HepG2 (cell line): ENCODE measurements at regions not wholly inside any gene's neighbourhood (a gene's known extent, or its start where the extent isn't known, plus 50 kb on each side); places are given as distances from the start of the nearest gene placed in this dataset.

ENCODE experiments used
- ATAC-seq: fragments of 200-7000 bp; cut with Tn5 transposase; 3 replicates; pipeline ENCODE4 v1.9.1; 2020; ENCODE audit warnings: mild to moderate bottlenecking, moderate library complexity
- BruUV-seq: library from RNA; stranded (reverse); fragments of 400-500 nt; replicated peaks from 2 replicates; lab custom pipeline; 2021; lab: Mats Ljungman, UMichigan
- CTCF ChIA-PET: fragments of 300-600 bp; formaldehyde crosslinking; extraction: SDS; loops from one replicate; lab custom pipeline; 2021; ENCODE audit warnings: low total read pairs, inconsistent platforms, low intra/inter-chr PET ratio; lab: Yijun Ruan, JAX
- POLR2A ChIA-PET: fragments of 350-600 bp; sonication (Branson Sonifier 250); formaldehyde crosslinking; loops from one replicate; lab custom pipeline; 2020; ENCODE audit warnings: antibody characterized with exemption, inconsistent platforms; lab: Yijun Ruan, JAX
- DNase-seq: peaks from one replicate; pipeline ENCODE4 v3.0.0-alpha.2; 2015; ENCODE audit warnings: low spot score
- FAIRE-seq: peaks from 3 replicates; lab custom pipeline; 2011; peaks lifted over from hg19 to GRCh38; lab: Jason Lieb, UNC
- H2AFZ ChIP-seq: one replicate; pipeline ENCODE4 v1.6.1; 2011; ENCODE audit warnings: low read length, inconsistent platforms
- H3K27ac ChIP-seq: fragments of 300-600 bp; 3 replicates; pipeline ENCODE4 v1.8.0; 2011; ENCODE audit warnings: mixed run types, mild to moderate bottlenecking, mixed read lengths, low read length, inconsistent platforms; ENCODE audit not compliant: insufficient read depth; ENCODE audit errors: extremely low read length
- H3K27me3 ChIP-seq, 2 experiments: fragments of 200-600 bp in 1 of 2; 2 replicates in 1 of 2; 3 replicates in 1 of 2; pipeline versions ENCODE4 v1.6.0 to v1.8.0; 2011; ENCODE audit warnings: low read length in 2 of 2, mild to moderate bottlenecking in 2 of 2, moderate library complexity in 2 of 2, inconsistent platforms in 1 of 2; ENCODE audit not compliant: insufficient read depth in 2 of 2, control insufficient read depth in 1 of 2
- H3K36me3 ChIP-seq, 2 experiments: fragments of 200-600 bp in 1 of 2; replicated peaks in 1 of 2; 2 replicates in 1 of 2; 3 replicates in 1 of 2; pipeline versions ENCODE4 v1.5.1 to v1.8.0; 2011; ENCODE audit warnings: low read length in 2 of 2, inconsistent platforms in 1 of 2; ENCODE audit not compliant: insufficient read depth in 2 of 2, control insufficient read depth in 1 of 2
- H3K4me1 ChIP-seq: 2 replicates; pipeline ENCODE4 v1.5.1; 2012; ENCODE audit warnings: low read length, inconsistent platforms; ENCODE audit not compliant: insufficient read depth
- H3K4me2 ChIP-seq: 2 replicates; pipeline ENCODE4 v1.6.0; 2011; ENCODE audit warnings: low read depth, low read length, inconsistent platforms
- H3K4me3 ChIP-seq, 3 experiments: fragments of 200-600 bp in 1 of 3; sonication (generic), shearing (Covaris generic) in 1 of 3; replicated peaks in 1 of 3; 2 replicates each; pipeline ENCODE4 v1.5.1; 2011 to 2016; ENCODE audit warnings: low read length in 3 of 3, inconsistent platforms in 2 of 3, low read depth in 2 of 3, mild to moderate bottlenecking in 2 of 3, control low read depth in 1 of 3, mixed read lengths in 1 of 3; ENCODE audit not compliant: insufficient read depth in 1 of 3
- H3K79me2 ChIP-seq: one replicate; pipeline ENCODE4 v1.6.1; 2011; ENCODE audit warnings: low read length, inconsistent platforms; ENCODE audit not compliant: insufficient read depth
- H3K9ac ChIP-seq: 2 replicates; pipeline ENCODE4 v1.6.0; 2011; ENCODE audit warnings: mild to moderate bottlenecking, low read depth, low read length, inconsistent platforms; ENCODE audit not compliant: insufficient read depth
- H3K9me3 ChIP-seq: 2 replicates; pipeline ENCODE4 v1.5.1; 2012; ENCODE audit warnings: mild to moderate bottlenecking, low read length
- H4K20me1 ChIP-seq: 2 replicates; pipeline ENCODE4 v1.6.0; 2011; ENCODE audit warnings: inconsistent platforms, mild to moderate bottlenecking, low read length, moderate library complexity; ENCODE audit not compliant: insufficient read depth
- ARID5B ChIP-seq: IDR thresholded peaks from 2 replicates; pipeline ENCODE4 v1.4.0; 2020; ENCODE audit warnings: mild to moderate bottlenecking, missing genetic modification reagents
- KLF13 ChIP-seq: sonication (generic); formaldehyde crosslinking; IDR thresholded peaks from 2 replicates; pipeline ENCODE4 v1.4.0; 2020; ENCODE audit warnings: mild to moderate bottlenecking, missing genetic modification reagents
- MYNN ChIP-seq: sonication (generic); formaldehyde crosslinking; IDR thresholded peaks from 2 replicates; pipeline ENCODE4 v1.4.0; 2020; ENCODE audit warnings: mild to moderate bottlenecking, low read depth, missing genetic modification reagents
- SAP130 ChIP-seq: IDR thresholded peaks from 2 replicates; pipeline ENCODE4 v1.6.1; 2016; ENCODE audit warnings: low read depth
- SIN3A ChIP-seq: IDR thresholded peaks from 2 replicates; pipeline ENCODE4 v1.6.1; 2011; ENCODE audit warnings: low read depth, mild to moderate bottlenecking, control low read depth, low read length, borderline replicate concordance
- ZBTB20 ChIP-seq: sonication (generic); formaldehyde crosslinking; IDR thresholded peaks from 2 replicates; pipeline ENCODE4 v1.8.1; 2023; ENCODE audit warnings: missing genetic modification reagents, low read depth, mild to moderate bottlenecking, borderline replicate concordance
- ZNF609 ChIP-seq: sonication (generic); formaldehyde crosslinking; IDR thresholded peaks from 2 replicates; pipeline ENCODE4 v1.4.0; 2020; ENCODE audit warnings: mild to moderate bottlenecking, missing genetic modification reagents, borderline replicate concordance
- WGBS: methylation state at CpG from one replicate; pipeline ENCODE4 v1.1.6; 2017; ENCODE audit warnings: low lambda C conversion rate; 5-methylcytosine and 5-hydroxymethylcytosine counted together
- in situ Hi-C: cut with HindIII; loops from 2 replicates; pipeline ENCODE4 v1.10.0; 2017; ENCODE audit warnings: low pct_unique_long_range_greater_than_20kb; ENCODE audit not compliant: extremely low pct_ligation_motif_present
- intact Hi-C: fragments of 100-400 bp; cut with micrococcal nuclease; formaldehyde crosslinking; loops from one replicate; pipeline ENCODE4 v1.10.0; 2022; ENCODE audit not compliant: unreplicated experiment
- TF ChIP-seq, protein P1 (sequence below): sonication (generic); formaldehyde crosslinking; IDR thresholded peaks from 2 replicates; pipeline ENCODE4 v1.5.0; 2020; ENCODE audit warnings: missing genetic modification reagents
- TF ChIP-seq, protein P2 (sequence below), 2 experiments: sonication (generic) in 1 of 2; formaldehyde crosslinking in 1 of 2; IDR thresholded peaks; 2 replicates each; pipeline versions ENCODE4 v1.4.0 to v1.6.1; 2018 to 2020; ENCODE audit warnings: missing genetic modification reagents in 2 of 2, borderline replicate concordance in 1 of 2, low read depth in 1 of 2, mild to moderate bottlenecking in 1 of 2, missing biosample characterization in 1 of 2

DNA sequence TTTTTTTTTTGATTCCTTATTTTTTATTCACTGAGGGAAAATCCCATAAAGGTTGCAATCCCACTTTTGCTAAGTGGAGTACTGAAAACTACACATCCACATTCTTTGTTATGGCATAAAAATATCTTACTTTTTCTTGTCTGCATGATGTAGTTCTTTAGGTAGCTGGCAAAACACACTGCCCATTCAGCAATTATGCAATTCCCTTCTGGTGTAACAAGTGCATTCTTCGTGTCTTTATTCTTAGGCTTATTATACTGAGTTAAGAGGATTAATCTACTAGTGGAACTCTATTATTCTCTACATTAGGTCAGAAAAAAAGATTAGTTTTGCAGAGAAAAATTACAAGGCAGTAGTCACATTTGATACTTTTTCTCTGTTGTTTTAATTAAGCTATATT is 403.8 kb upstream of the GBE1 start:
- no peaks in the 10 kb centered on the region for H3K4me1 ChIP-seq
- H4K20me1 ChIP-seq = no peaks in the 10 kb centered on the region
- ATAC-seq (no peak), DNase-seq (no peak), FAIRE-seq (no peak)
- BruUV-seq = no TSS peak
- H2AFZ ChIP-seq = no peak overlapping the region
- no peak overlapping the region for H3K4me2 ChIP-seq
- no peaks in the 10 kb centered on the region for H3K79me2 ChIP-seq
- in situ Hi-C loops = no loop called here
- WGBS = 64% methylated on average over 1 of the region's 1 CpG
- no peak overlapping the region for H3K27ac ChIP-seq
- H3K27me3 ChIP-seq = no peaks in the 10 kb centered on the region
- H3K36me3 ChIP-seq = no peaks in the 10 kb centered on the region
- no peak overlapping the region for H3K9ac ChIP-seq
- POLR2A ChIA-PET = no interaction called here
- intact Hi-C loops = no loop called here
- no peak for TF ChIP-seq ARID5B (CRISPR knock-in tag)
- no peak for TF ChIP-seq KLF13
- TF ChIP-seq, protein P1, sequence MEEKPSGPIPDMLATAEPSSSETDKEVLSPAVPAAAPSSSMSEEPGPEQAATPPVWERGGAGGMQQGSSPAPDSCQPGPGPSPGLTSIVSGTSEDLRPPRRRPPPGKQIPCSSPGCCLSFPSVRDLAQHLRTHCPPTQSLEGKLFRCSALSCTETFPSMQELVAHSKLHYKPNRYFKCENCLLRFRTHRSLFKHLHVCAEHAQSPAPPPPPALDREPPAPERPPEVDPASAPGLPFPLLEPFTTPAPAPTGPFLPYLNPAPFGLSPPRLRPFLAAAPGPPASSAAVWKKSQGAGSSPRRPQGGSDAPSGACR (CRISPR knock-in tag) = no peak
- TF ChIP-seq SIN3A = no peak
- TF ChIP-seq ZBTB20 (CRISPR knock-in tag) = no peak
- TF ChIP-seq MYNN = no peak
- TF ChIP-seq SAP130 (CRISPR knock-in tag) = no peak
- TF ChIP-seq, protein P2, sequence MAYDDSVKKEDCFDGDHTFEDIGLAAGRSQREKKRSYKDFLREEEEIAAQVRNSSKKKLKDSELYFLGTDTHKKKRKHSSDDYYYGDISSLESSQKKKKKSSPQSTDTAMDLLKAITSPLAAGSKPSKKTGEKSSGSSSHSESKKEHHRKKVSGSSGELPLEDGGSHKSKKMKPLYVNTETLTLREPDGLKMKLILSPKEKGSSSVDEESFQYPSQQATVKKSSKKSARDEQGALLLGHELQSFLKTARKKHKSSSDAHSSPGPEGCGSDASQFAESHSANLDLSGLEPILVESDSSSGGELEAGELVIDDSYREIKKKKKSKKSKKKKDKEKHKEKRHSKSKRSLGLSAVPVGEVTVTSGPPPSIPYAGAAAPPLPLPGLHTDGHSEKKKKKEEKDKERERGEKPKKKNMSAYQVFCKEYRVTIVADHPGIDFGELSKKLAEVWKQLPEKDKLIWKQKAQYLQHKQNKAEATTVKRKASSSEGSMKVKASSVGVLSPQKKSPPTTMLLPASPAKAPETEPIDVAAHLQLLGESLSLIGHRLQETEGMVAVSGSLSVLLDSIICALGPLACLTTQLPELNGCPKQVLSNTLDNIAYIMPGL (CRISPR knock-in tag; IDR thresholded peaks at IDR 0.05; ENCODE audit: borderline replicate concordance in 1 of 2, low read depth in 1 of 2) = no peak
- TF ChIP-seq ZNF609 (CRISPR knock-in tag) = no peak
- TF ChIP-seq, all 625 proteins: peak for 0
- CTCF ChIA-PET = no interaction called here
- no peaks in the 10 kb centered on the region for H3K9me3 ChIP-seq
- H3K4me3 ChIP-seq = no peak overlapping the region
